ENCODE measurements at regions not wholly inside any gene's neighbourhood (a gene's known extent, or its start where the extent isn't known, plus 50 kb on each side); places are given as distances from the start of the nearest gene placed in this dataset.

DNA sequence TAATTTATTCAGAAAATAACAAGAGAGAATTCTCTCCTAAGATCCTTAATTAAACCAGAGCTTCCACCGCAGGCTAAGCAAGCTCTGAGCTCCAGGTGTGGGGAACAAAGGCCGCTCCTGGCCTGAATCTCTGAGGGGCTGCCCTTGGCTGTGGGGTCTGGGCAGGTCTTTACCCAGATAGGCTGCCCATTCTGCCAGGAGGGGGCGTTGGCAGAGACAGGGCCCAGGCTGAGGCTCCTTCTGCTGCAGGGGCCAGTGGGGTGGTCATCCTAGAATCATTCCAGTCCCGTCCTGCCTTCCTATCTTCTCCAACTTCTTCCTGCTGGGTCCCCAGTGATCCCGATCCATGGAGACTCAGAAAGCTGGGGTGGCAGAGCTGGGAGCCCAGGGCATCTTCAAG lies 82.9 kb upstream of the POU3F1 start:
- no peak for TF ChIP-seq TAF1 (IDR thresholded peaks at IDR 0.05; ENCODE audit: borderline replicate concordance, insufficient read depth, low read length)
- no peak for TF ChIP-seq SIN3A (IDR thresholded peaks at IDR 0.05; ENCODE audit: borderline replicate concordance, insufficient read depth, low read length)

- TF ChIP-seq TAF1 (IDR thresholded peaks at IDR 0.05; ENCODE audit: borderline replicate concordance, insufficient read depth, low read length) (no peak), FOXP2 (optimal IDR thresholded peaks at IDR 0.05; ENCODE audit: borderline replicate concordance, extremely low read depth, extremely low read length, insufficient read depth) (no peak), POLR2AphosphoS5 (IDR thresholded peaks at IDR 0.05; ENCODE audit: low read depth, low read length) (no peak), SIN3A (IDR thresholded peaks at IDR 0.05; ENCODE audit: borderline replicate concordance, insufficient read depth, low read length) (no peak)
- TF ChIP-seq, protein P1, sequence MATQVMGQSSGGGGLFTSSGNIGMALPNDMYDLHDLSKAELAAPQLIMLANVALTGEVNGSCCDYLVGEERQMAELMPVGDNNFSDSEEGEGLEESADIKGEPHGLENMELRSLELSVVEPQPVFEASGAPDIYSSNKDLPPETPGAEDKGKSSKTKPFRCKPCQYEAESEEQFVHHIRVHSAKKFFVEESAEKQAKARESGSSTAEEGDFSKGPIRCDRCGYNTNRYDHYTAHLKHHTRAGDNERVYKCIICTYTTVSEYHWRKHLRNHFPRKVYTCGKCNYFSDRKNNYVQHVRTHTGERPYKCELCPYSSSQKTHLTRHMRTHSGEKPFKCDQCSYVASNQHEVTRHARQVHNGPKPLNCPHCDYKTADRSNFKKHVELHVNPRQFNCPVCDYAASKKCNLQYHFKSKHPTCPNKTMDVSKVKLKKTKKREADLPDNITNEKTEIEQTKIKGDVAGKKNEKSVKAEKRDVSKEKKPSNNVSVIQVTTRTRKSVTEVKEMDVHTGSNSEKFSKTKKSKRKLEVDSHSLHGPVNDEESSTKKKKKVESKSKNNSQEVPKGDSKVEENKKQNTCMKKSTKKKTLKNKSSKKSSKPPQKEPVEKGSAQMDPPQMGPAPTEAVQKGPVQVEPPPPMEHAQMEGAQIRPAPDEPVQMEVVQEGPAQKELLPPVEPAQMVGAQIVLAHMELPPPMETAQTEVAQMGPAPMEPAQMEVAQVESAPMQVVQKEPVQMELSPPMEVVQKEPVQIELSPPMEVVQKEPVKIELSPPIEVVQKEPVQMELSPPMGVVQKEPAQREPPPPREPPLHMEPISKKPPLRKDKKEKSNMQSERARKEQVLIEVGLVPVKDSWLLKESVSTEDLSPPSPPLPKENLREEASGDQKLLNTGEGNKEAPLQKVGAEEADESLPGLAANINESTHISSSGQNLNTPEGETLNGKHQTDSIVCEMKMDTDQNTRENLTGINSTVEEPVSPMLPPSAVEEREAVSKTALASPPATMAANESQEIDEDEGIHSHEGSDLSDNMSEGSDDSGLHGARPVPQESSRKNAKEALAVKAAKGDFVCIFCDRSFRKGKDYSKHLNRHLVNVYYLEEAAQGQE (IDR thresholded peaks at IDR 0.05; ENCODE audit: insufficient read depth in 1 of 2, low read depth in 2 of 2, low read length in 2 of 2) = no peak
These were observed 82.4 kb upstream of the POU3F1 start for GRCh38 chr1:38128926-38129453.

DNA sequence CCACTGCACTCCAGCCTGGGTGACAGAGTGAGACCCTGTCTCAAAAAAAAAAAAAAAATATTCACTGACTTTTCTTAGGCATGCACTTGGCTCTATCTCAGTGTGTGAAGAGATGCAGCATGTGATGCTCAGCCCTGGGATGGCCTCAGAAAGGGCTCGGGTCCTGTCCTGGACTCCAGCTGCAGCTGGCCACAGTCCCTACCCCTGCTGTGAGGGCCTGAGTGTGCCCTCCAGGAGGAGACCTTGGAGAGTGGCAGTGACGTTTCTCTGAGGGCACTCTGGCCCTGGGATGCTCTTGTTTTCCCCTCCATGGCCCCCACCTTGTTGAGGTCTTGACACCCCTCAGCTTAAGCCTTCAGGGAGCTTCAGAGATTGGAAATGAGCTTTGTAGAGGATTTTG lies 81.9 kb upstream of the POU3F1 start:
- TF ChIP-seq, protein P1 (IDR thresholded peaks at IDR 0.05; ENCODE audit: insufficient read depth in 1 of 2, low read depth in 2 of 2, low read length in 2 of 2) = no peak
- TF ChIP-seq POLR2AphosphoS5 (IDR thresholded peaks at IDR 0.05; ENCODE audit: low read depth, low read length) = no peak
- no peak for TF ChIP-seq FOXP2 (optimal IDR thresholded peaks at IDR 0.05; ENCODE audit: borderline replicate concordance, extremely low read depth, extremely low read length, insufficient read depth)
- no peak for TF ChIP-seq TAF1 (IDR thresholded peaks at IDR 0.05; ENCODE audit: borderline replicate concordance, insufficient read depth, low read length)
- TF ChIP-seq SIN3A (IDR thresholded peaks at IDR 0.05; ENCODE audit: borderline replicate concordance, insufficient read depth, low read length) = no peak

GRCh38 chr1:38127428-38127827 lies 80.8 kb upstream of the POU3F1 start:
- TF ChIP-seq SIN3A (IDR thresholded peaks at IDR 0.05; ENCODE audit: borderline replicate concordance, insufficient read depth, low read length) = no peak
- TF ChIP-seq, protein P1 (IDR thresholded peaks at IDR 0.05; ENCODE audit: insufficient read depth in 1 of 2, low read depth in 2 of 2, low read length in 2 of 2) = no peak
- TF ChIP-seq FOXP2 (optimal IDR thresholded peaks at IDR 0.05; ENCODE audit: borderline replicate concordance, extremely low read depth, extremely low read length, insufficient read depth) = no peak
- TF ChIP-seq TAF1 (IDR thresholded peaks at IDR 0.05; ENCODE audit: borderline replicate concordance, insufficient read depth, low read length) = no peak
- no peak for TF ChIP-seq POLR2AphosphoS5 (IDR thresholded peaks at IDR 0.05; ENCODE audit: low read depth, low read length)

DNA sequence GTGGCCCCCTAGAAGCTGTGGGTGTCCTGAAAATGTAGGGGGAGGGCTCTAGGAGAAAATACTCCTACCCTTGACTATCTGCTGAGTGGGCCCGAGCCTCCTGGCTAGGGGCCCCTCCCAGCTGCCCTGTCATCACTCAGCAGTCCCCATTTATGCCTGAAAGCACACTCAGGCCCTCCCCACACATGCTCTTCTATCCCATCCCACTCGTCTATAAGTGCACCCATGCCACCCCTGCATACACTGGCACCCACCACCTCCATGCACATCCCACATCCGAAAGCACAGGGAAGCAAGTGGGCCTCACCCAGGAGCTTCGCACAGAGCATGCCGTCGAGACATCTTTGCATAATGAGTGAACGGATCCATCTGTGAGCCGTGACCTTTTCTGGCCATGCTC lies 80.4 kb upstream of the POU3F1 start:
- TF ChIP-seq POLR2AphosphoS5 (IDR thresholded peaks at IDR 0.05; ENCODE audit: low read depth, low read length) (no peak), TAF1 (IDR thresholded peaks at IDR 0.05; ENCODE audit: borderline replicate concordance, insufficient read depth, low read length) (no peak), SIN3A (IDR thresholded peaks at IDR 0.05; ENCODE audit: borderline replicate concordance, insufficient read depth, low read length) (no peak), FOXP2 (optimal IDR thresholded peaks at IDR 0.05; ENCODE audit: borderline replicate concordance, extremely low read depth, extremely low read length, insufficient read depth) (no peak)

DNA sequence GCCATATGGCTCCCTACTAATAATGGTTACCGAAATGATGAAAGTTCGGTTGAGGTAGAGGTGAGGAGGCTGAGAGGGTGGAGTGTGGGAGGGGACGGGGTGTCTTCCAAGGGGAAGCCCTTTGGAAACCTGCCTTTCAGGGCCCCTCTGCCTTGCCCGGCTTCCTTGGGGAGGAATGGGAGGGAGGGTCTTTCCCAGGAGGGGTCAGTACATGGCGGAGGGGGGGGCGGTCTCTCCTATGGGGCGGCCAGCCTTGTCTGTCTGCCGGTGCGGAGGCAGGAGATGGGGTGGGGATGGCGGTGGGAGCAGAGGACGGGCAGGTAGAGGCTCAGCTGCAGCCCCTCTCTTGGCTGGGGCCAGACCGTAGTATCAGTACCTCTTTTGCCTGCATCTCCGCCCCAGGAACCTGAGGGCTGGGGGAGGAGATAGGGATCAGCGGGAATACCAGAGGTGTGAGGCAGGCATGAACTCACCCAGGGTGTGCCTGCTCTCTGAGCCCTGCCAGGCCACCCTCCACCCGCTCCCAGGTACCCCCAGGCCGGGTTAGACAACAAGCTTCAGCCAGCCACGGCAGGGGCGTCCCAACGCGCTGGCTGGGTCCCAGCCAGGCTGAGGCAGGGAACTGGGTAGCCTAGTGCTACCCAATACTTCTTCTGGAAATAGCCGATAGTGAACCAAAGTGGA lies 79.4 kb upstream of the POU3F1 start:
- TF ChIP-seq SIN3A (IDR thresholded peaks at IDR 0.05; ENCODE audit: borderline replicate concordance, insufficient read depth, low read length) (no peak), TAF1 (IDR thresholded peaks at IDR 0.05; ENCODE audit: borderline replicate concordance, insufficient read depth, low read length) (no peak), FOXP2 (optimal IDR thresholded peaks at IDR 0.05; ENCODE audit: borderline replicate concordance, extremely low read depth, extremely low read length, insufficient read depth) (no peak), POLR2AphosphoS5 (IDR thresholded peaks at IDR 0.05; ENCODE audit: low read depth, low read length) (no peak)
- TF ChIP-seq, protein P1 (IDR thresholded peaks at IDR 0.05; ENCODE audit: insufficient read depth in 1 of 2, low read depth in 2 of 2, low read length in 2 of 2) = no peak

Measured in PFSK-1 (cell line).